Naive B cell (primary cell): ENCODE measurements at regions not wholly inside any gene's neighbourhood (a gene's known extent, or its start where the extent isn't known, plus 50 kb on each side); places are given as distances from the start of the nearest gene placed in this dataset.
"Not testable (repeated sequence)": the region's sequence is repeated elsewhere in the genome, so short reads cannot be mapped to it uniquely, and the experiment has no call there.

Experiments used
- ATAC-seq, 2 donors: fragments of 150-1000 bp; cut with Tn5 transposase; 2 replicates each; pipeline ENCODE4 v1.10.0; 2021; ENCODE audit warnings: low read depth in 2 of 2, mild to moderate bottlenecking in 2 of 2, moderate library complexity in 2 of 2
- DNase-seq: peaks from one replicate; pipeline ENCODE4 v3.0.0; 2022
- H3K27ac Mint-ChIP-seq, 6 donors: one replicate each; pipeline ENCODE4 v1.8.0; 2020 to 2022; ENCODE audit warnings: mild to moderate bottlenecking in 6 of 6, mixed read lengths in 6 of 6, moderate library complexity in 5 of 6, inconsistent platforms in 2 of 6
- H3K27me3 Mint-ChIP-seq, 3 donors: one replicate each; pipeline ENCODE4 v1.8.0; 2021 to 2022; ENCODE audit warnings: mixed read lengths in 3 of 3, mild to moderate bottlenecking in 1 of 3
- H3K36me3 Mint-ChIP-seq, 2 donors: one replicate each; pipeline ENCODE4 v1.8.0; 2020 to 2022; ENCODE audit warnings: mixed read lengths in 2 of 2, inconsistent platforms in 1 of 2, mild to moderate bottlenecking in 1 of 2
- H3K4me1 Mint-ChIP-seq, 3 donors: one replicate each; pipeline ENCODE4 v1.8.0; 2020 to 2022; ENCODE audit warnings: mixed read lengths in 3 of 3, inconsistent platforms in 1 of 3, mild to moderate bottlenecking in 1 of 3, moderate library complexity in 1 of 3
- H3K4me3 Mint-ChIP-seq, 8 donors: one replicate each; pipeline ENCODE4 v1.8.0; 2020 to 2022; ENCODE audit warnings: mild to moderate bottlenecking in 8 of 8, mixed read lengths in 8 of 8, moderate library complexity in 8 of 8, inconsistent platforms in 2 of 8
- H3K9me3 Mint-ChIP-seq, 7 donors: one replicate each; pipeline ENCODE4 v1.8.0; 2020 to 2022; ENCODE audit warnings: mixed read lengths in 7 of 7, mild to moderate bottlenecking in 5 of 7, inconsistent platforms in 2 of 7, moderate library complexity in 1 of 7

- not testable (repeated sequence) for H3K36me3 Mint-ChIP-seq, ATAC-seq, DNase-seq, H3K27me3 Mint-ChIP-seq, H3K9me3 Mint-ChIP-seq
- peak overlapping the region in 4 of 8 donors; percentile 38 to 61 (median 55) for H3K4me3 Mint-ChIP-seq
- H3K4me1 Mint-ChIP-seq = peaks cover 46 to 69% (median 49%) of the 10 kb centered on the region in 3 donors
- peak overlapping the region in 4 of 6 donors; percentile 16 to 93 (median 78) for H3K27ac Mint-ChIP-seq
Measured at GRCh38 chr5:119299242-119299614, 56.6 kb upstream of the TNFAIP8 start.

- DNase-seq, H3K9me3 Mint-ChIP-seq, ATAC-seq, H3K36me3 Mint-ChIP-seq, H3K27me3 Mint-ChIP-seq: not testable (repeated sequence)
- Mint-ChIP-seq H3K4me1 (peaks cover 51 to 72% (median 55%) of the 10 kb centered on the region in 3 donors), H3K27ac (peak overlapping the region; percentile 16 to 93 (median 85)), H3K4me3 (peak overlapping the region in 7 of 8 donors; percentile 36 to 61 (median 52))
Measured at GRCh38 chr5:119299615-119300310, 56.1 kb upstream of the TNFAIP8 start.

- no peak for DNase-seq
- Mint-ChIP-seq H3K27me3 (no peaks in the 10 kb centered on the region), H3K4me3 (peak overlapping the region in 6 of 8 donors; percentile 38 to 61 (median 53)), H3K9me3 (peaks cover 0 to 2% (median 0%) of the 10 kb centered on the region in 7 donors), H3K4me1 (peaks cover 52 to 77% (median 60%) of the 10 kb centered on the region in 3 donors), H3K36me3 (no peaks in the 10 kb centered on the region), H3K27ac (peak overlapping the region in 5 of 6 donors; percentile 38 to 93 (median 87))
- ATAC-seq = no peak
Measured at GRCh38 chr5:119300311-119300670, 55.5 kb upstream of the TNFAIP8 start.

GRCh38 chr5:119301210-119301609 is 54.6 kb upstream of the TNFAIP8 start:
- Mint-ChIP-seq H3K27ac (peak overlapping the region; percentile 0 to 88 (median 75)), H3K4me1 (peaks cover 58 to 85% (median 69%) of the 10 kb centered on the region in 3 donors), H3K9me3 (peaks cover 0 to 2% (median 0%) of the 10 kb centered on the region in 7 donors), H3K36me3 (peaks cover 0 to 6% of the 10 kb centered on the region in 2 donors), H3K27me3 (no peaks in the 10 kb centered on the region), H3K4me3 (peak overlapping the region in 6 of 8 donors; percentile 8 to 49 (median 22))
- ATAC-seq = no peak
- DNase-seq = no peak

DNA sequence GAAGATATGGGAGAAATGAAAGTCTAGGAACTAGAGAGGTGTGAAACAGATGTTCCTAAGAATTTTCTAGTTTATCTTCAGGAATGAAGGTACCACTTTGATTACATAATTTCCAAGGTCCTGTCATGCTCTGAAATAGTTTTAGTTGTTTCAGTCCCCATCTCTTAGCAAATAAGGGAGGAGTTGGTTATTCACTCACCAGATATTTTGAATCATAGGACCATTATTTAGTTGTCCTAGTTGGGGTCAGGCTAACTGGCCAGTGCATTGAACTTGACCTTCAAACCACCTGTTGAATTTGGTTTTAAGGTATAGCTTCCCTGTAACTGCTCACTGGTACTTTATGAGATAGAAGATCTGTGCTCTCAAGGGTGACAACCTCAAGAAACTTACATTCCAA is 53.9 kb upstream of the TNFAIP8 start:
- H3K9me3 Mint-ChIP-seq = peaks cover 0 to 2% (median 0%) of the 10 kb centered on the region in 7 donors
- DNase-seq = no peak
- peaks cover 0 to 7% of the 10 kb centered on the region in 2 donors for H3K36me3 Mint-ChIP-seq
- H3K4me1 Mint-ChIP-seq = peaks cover 58 to 88% (median 70%) of the 10 kb centered on the region in 3 donors
- no peak for ATAC-seq
- H3K27ac Mint-ChIP-seq = peak overlapping the region; percentile 79 to 96 (median 88)
- H3K27me3 Mint-ChIP-seq = no peaks in the 10 kb centered on the region
- peak overlapping the region in 4 of 8 donors; percentile 4 to 33 (median 30) for H3K4me3 Mint-ChIP-seq

DNA sequence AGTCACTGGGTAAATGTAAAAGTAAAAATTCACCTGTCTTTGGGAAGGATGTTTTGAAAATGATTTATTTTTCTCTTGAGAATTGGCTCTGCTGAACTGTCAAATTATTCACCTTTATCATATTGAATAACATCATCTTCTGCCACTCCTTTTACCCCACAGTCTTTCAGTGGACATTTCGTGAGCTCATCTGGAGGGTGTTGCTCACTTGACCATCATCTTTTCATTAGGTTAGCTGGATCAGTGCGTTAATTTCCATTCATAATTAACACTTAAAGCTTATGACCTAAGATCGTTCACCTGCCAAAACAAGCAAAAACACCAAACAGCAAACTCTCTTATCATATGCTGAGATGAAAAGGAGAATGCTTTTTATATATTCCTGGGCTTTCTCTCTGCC is 53.4 kb upstream of the TNFAIP8 start:
- Mint-ChIP-seq H3K4me3 (peak overlapping the region in 3 of 8 donors; percentile 33 to 70 (median 42)), H3K27ac (peak overlapping the region; percentile 79 to 96 (median 89)), H3K36me3 (peaks cover 0 to 7% of the 10 kb centered on the region in 2 donors), H3K9me3 (peaks cover 0 to 2% (median 0%) of the 10 kb centered on the region in 7 donors), H3K4me1 (peaks cover 56 to 92% (median 68%) of the 10 kb centered on the region in 3 donors), H3K27me3 (no peaks in the 10 kb centered on the region)
- no peak for ATAC-seq
- DNase-seq = no peak

DNA sequence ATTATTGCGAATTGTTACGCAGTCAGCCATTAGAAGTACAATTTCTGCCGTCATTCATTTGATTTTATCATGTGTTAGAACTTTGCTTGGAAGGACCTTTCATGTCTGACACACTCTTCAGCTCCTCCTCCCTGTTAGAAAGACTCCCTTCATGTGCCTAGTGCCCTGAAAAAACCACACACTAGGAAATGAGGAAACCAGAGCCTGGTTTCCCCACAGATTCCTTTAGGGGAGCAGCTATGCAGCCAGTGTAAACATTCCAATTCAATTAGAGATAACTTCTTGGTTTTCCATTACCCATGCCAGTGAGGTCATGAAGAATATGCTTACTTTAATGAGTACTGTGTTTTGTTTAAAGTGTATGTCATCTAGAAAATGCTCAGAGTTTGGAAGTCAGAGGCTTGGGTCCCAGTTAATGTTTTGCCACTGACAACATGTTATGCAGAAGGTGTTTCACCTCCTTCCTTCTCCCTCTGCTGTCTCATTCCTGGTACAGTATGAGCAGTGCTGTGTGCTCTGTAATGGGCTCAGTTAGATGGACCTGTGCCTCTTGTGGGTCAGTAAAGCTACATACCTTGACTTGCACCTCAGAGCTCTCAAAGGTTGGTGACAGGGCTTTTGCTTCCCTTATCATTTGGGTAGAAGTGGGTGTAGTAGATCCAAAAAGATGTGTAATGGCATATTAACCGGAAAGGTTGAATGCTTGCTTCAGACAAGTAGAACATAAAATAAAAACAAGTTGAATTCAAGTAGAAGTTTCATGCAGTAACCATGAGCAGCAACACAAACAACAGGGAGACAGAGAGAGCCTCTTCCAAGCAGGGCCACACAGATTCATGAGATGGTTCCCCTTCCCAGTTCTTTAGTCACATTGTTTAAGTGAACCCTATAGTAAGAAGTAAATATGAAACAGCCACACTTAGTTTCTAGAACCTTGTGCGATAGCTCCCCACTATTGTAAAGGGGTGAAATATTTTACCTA is 52.6 kb upstream of the TNFAIP8 start:
- Mint-ChIP-seq H3K4me3 (peak overlapping the region in 5 of 8 donors; percentile 33 to 70 (median 44)), H3K9me3 (peaks cover 0 to 2% (median 0%) of the 10 kb centered on the region in 7 donors), H3K27ac (peak overlapping the region; percentile 87 to 96 (median 90)), H3K4me1 (peaks cover 58 to 94% (median 71%) of the 10 kb centered on the region in 3 donors), H3K36me3 (peaks cover 0 to 7% of the 10 kb centered on the region in 2 donors), H3K27me3 (no peaks in the 10 kb centered on the region)
- peak; percentile 34 to 39 for ATAC-seq
- no peak for DNase-seq

GRCh38 chr5:119304439-119305211 is 51.2 kb upstream of the TNFAIP8 start:
- peaks cover 0 to 2% (median 0%) of the 10 kb centered on the region in 7 donors for H3K9me3 Mint-ChIP-seq
- DNase-seq (no peak), ATAC-seq (no peak)
- peaks cover 0 to 7% of the 10 kb centered on the region in 2 donors for H3K36me3 Mint-ChIP-seq
- H3K4me1 Mint-ChIP-seq = peaks cover 70 to 97% (median 83%) of the 10 kb centered on the region in 3 donors
- H3K27ac Mint-ChIP-seq = peak overlapping the region; percentile 63 to 96 (median 91)
- peak overlapping the region in 5 of 8 donors; percentile 33 to 72 (median 44) for H3K4me3 Mint-ChIP-seq
- H3K27me3 Mint-ChIP-seq = no peaks in the 10 kb centered on the region
